PC-3 (cell line): ENCODE measurements at regions not wholly inside any gene's neighbourhood (a gene's known extent, or its start where the extent isn't known, plus 50 kb on each side); places are given as distances from the start of the nearest gene placed in this dataset.

ENCODE experiments used
- ATAC-seq: fragments of 200-7000 bp; cut with Tn5 transposase; 2 replicates; pipeline ENCODE4 v1.9.1; 2020; ENCODE audit warnings: mild to moderate bottlenecking, moderate library complexity
- BruUV-seq: library from RNA; stranded (reverse); fragments of 400-500 nt; replicated peaks from 2 replicates; lab custom pipeline; 2021; lab: Mats Ljungman, UMichigan
- CTCF ChIA-PET: fragments of 300-600 bp; sonication (Branson Sonifier 250); formaldehyde crosslinking; loops from one replicate; lab custom pipeline; 2022; ENCODE audit warnings: antibody characterized with exemption; lab: Charles Lee
- POLR2A ChIA-PET: fragments of 300-600 bp; sonication (Branson Sonifier 250); formaldehyde crosslinking; loops from one replicate; lab custom pipeline; 2022; ENCODE audit warnings: antibody characterized with exemption; ENCODE audit not compliant: unreplicated experiment; lab: Charles Lee
- DNase-seq: peaks from one replicate; pipeline ENCODE4 v3.0.0-alpha.2; 2015
- H2AFZ ChIP-seq: fragments of 300-600 bp; sonication (generic); 2 replicates; pipeline ENCODE4 v1.6.0; 2016; ENCODE audit warnings: antibody characterized with exemption, low read length
- H3F3A ChIP-seq: fragments of 300-600 bp; sonication (generic); one replicate; pipeline ENCODE4 v1.6.0; 2017; ENCODE audit warnings: antibody characterized with exemption, low read length, control low read depth, mild to moderate bottlenecking; ENCODE audit not compliant: unreplicated experiment
- H3K27ac ChIP-seq: fragments of 300-600 bp; sonication (generic); 2 replicates; pipeline ENCODE4 v1.5.1; 2016; ENCODE audit warnings: mild to moderate bottlenecking, low read length
- H3K27me3 ChIP-seq: fragments of 300-600 bp; sonication (generic); 2 replicates; pipeline ENCODE4 v1.6.1; 2016; ENCODE audit warnings: low read length, mixed read lengths
- H3K36me3 ChIP-seq: fragments of 300-600 bp; sonication (generic); 2 replicates; pipeline ENCODE4 v1.6.1; 2016; ENCODE audit warnings: low read depth, mixed run types, low read length, mixed read lengths
- H3K4me1 ChIP-seq: fragments of 300-600 bp; sonication (generic); 2 replicates; pipeline ENCODE4 v1.5.1; 2016; ENCODE audit warnings: low read length; ENCODE audit not compliant: insufficient read depth
- H3K4me2 ChIP-seq: fragments of 300-600 bp; sonication (generic); 2 replicates; pipeline ENCODE4 v1.6.0; 2016; ENCODE audit warnings: low read length
- H3K4me3 ChIP-seq: fragments of 300-600 bp; sonication (generic); 2 replicates; pipeline ENCODE4 v1.5.1; 2016; ENCODE audit warnings: mild to moderate bottlenecking, low read length, mixed read lengths
- H3K79me2 ChIP-seq: fragments of 300-600 bp; sonication (generic); 2 replicates; pipeline ENCODE4 v1.6.1; 2017; ENCODE audit warnings: low read length, mixed read lengths
- H3K9ac ChIP-seq: fragments of 300-600 bp; sonication (generic); 2 replicates; pipeline ENCODE4 v1.6.0; 2016; ENCODE audit warnings: mild to moderate bottlenecking, low read length
- H3K9me2 ChIP-seq: fragments of 300-600 bp; sonication (generic); replicated peaks from 2 replicates; pipeline ENCODE4 v1.6.1; 2016; ENCODE audit warnings: mixed run types, low read length, mixed read lengths
- H3K9me3 ChIP-seq: fragments of 300-600 bp; sonication (generic); 2 replicates; pipeline ENCODE4 v1.6.1; 2016; ENCODE audit warnings: low read length, mixed read lengths
- H4K20me1 ChIP-seq: fragments of 300-600 bp; sonication (generic); 2 replicates; pipeline ENCODE4 v1.6.1; 2016; ENCODE audit warnings: low read length, mixed read lengths
- EZH2 ChIP-seq: fragments of 300-600 bp; sonication (generic); IDR thresholded peaks from one replicate; pipeline ENCODE4 v1.6.1; 2017; ENCODE audit warnings: antibody characterized with exemption, mild to moderate bottlenecking, low read length; ENCODE audit not compliant: unreplicated experiment
- EZH2phosphoT487 ChIP-seq: fragments of 300-600 bp; sonication (generic); IDR thresholded peaks from 2 replicates; pipeline ENCODE4 v1.6.1; 2018; ENCODE audit warnings: mild to moderate bottlenecking, antibody characterized with exemption, low read length, borderline replicate concordance
- intact Hi-C: fragments of 100-400 bp; cut with micrococcal nuclease; formaldehyde crosslinking; loops from 2 replicates; pipeline ENCODE4 v1.9.0; 2023
- TF ChIP-seq, protein P1 (sequence below): fragments of 300-600 bp; sonication (generic); conservative IDR thresholded peaks from 2 replicates; pipeline ENCODE4 v1.5.1; 2017; ENCODE audit warnings: antibody characterized with exemption, low read depth, mild to moderate bottlenecking, low read length

DNA sequence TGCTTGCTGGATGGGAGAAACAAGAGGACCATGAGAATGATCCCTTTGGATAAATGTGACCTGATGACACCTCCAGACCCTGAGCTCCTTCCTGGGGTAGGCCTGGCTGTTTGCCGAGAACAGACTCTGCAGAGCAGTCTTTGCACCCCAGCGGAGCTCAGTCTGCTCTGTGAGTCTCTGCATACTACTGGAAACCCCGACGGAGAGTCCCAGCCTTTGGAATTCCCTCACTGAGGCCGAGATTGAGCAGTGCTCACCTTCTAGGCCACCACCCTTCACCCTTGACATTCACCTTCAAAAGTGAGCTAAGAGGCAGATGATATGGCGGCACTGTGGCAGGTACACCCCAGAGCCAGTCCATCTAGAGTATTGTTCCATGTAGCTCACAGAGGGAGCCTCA lies 172.2 kb upstream of the CDH13 start:
- H3K27ac ChIP-seq = no peak overlapping the region
- intact Hi-C loops = no loop called here
- CTCF ChIA-PET = no interaction called here

GRCh38 chr16:82454152-82454551 lies 172.6 kb upstream of the CDH13 start:
- Histone ChIP-seq H3K4me1 (no peaks in the 10 kb centered on the region), H2AFZ (no peak overlapping the region), H3K4me2 (no peak overlapping the region), H3F3A (no peaks in the 10 kb centered on the region), H3K27me3 (peaks cover 36% of the 10 kb centered on the region), H3K9me2 (no peaks in the 10 kb centered on the region), H3K9ac (no peak overlapping the region), H3K36me3 (no peaks in the 10 kb centered on the region), H4K20me1 (no peaks in the 10 kb centered on the region), H3K79me2 (no peaks in the 10 kb centered on the region), H3K27ac (no peak overlapping the region), H3K9me3 (no peaks in the 10 kb centered on the region), H3K4me3 (no peak overlapping the region)
- POLR2A ChIA-PET = no interaction called here
- DNase-seq (no peak), ATAC-seq (no peak)
- CTCF ChIA-PET = no interaction called here
- TF ChIP-seq EZH2phosphoT487 (no peak), EZH2 (no peak)
- TF ChIP-seq, protein P1, sequence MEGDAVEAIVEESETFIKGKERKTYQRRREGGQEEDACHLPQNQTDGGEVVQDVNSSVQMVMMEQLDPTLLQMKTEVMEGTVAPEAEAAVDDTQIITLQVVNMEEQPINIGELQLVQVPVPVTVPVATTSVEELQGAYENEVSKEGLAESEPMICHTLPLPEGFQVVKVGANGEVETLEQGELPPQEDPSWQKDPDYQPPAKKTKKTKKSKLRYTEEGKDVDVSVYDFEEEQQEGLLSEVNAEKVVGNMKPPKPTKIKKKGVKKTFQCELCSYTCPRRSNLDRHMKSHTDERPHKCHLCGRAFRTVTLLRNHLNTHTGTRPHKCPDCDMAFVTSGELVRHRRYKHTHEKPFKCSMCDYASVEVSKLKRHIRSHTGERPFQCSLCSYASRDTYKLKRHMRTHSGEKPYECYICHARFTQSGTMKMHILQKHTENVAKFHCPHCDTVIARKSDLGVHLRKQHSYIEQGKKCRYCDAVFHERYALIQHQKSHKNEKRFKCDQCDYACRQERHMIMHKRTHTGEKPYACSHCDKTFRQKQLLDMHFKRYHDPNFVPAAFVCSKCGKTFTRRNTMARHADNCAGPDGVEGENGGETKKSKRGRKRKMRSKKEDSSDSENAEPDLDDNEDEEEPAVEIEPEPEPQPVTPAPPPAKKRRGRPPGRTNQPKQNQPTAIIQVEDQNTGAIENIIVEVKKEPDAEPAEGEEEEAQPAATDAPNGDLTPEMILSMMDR = no peak
- intact Hi-C loops = no loop called here
- BruUV-seq = no TSS peak

More for the DNA sequence above, 172.2 kb upstream of the CDH13 start:
- no TSS peak for BruUV-seq
- Histone ChIP-seq H3K4me3 (no peak overlapping the region), H3K27me3 (peaks cover 36% of the 10 kb centered on the region), H3K79me2 (no peaks in the 10 kb centered on the region), H3K9ac (no peak overlapping the region), H3K4me1 (no peaks in the 10 kb centered on the region), H3F3A (no peaks in the 10 kb centered on the region), H3K9me2 (no peaks in the 10 kb centered on the region), H2AFZ (no peak overlapping the region), H3K4me2 (no peak overlapping the region), H3K36me3 (no peaks in the 10 kb centered on the region), H3K9me3 (no peaks in the 10 kb centered on the region), H4K20me1 (no peaks in the 10 kb centered on the region)
- no peak for DNase-seq
- ATAC-seq = no peak
- POLR2A ChIA-PET = no interaction called here
- TF ChIP-seq, protein P1 = no peak
- TF ChIP-seq EZH2 (no peak), EZH2phosphoT487 (no peak)

DNA sequence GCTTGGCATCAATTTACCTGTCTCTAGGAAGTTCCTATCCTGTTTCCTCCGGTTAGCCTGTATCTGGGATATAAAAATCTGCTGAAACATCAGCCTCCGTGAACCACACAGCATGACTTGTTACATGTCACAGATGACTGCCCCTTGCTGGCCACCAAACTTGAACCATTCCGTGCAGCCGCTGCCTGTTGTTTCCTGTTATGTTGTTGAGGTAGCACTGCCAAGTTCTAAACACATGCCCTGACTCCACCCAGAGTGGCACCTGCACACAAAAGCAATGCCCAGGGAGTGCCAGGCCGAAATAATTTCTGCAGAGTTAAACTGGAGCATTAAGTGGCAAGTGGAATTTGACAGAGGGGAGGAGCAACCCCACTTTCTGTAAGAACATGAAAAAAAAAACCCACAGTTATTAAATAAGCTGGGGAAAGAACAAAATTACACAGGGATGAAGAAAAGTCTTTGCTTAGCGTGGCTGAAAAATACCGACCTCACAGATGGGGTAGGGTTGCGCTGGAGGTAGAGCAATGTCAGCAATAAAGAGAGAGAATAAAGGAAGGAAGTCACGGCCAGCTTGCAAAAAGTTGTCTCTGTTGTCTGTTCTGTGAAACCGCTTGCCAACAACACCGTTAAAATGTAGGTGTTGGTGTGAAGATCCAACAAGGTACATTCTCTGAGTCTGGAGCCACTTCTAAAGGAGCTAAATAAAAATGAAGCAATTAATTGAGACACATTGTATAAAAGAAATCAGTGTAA lies 174.6 kb upstream of the CDH13 start:
- Histone ChIP-seq H3K36me3 (no peaks in the 10 kb centered on the region), H3K4me3 (no peak overlapping the region), H3K4me2 (no peak overlapping the region), H3K4me1 (no peaks in the 10 kb centered on the region), H3K9me2 (no peaks in the 10 kb centered on the region), H3K27ac (no peak overlapping the region), H3F3A (no peaks in the 10 kb centered on the region), H3K9me3 (no peaks in the 10 kb centered on the region), H2AFZ (no peak overlapping the region), H3K9ac (no peak overlapping the region), H3K79me2 (no peaks in the 10 kb centered on the region), H4K20me1 (no peaks in the 10 kb centered on the region), H3K27me3 (peaks cover 36% of the 10 kb centered on the region)
- TF ChIP-seq EZH2phosphoT487 = no peak
- TF ChIP-seq EZH2 = no peak
- TF ChIP-seq, protein P1 = no peak
- CTCF ChIA-PET = no interaction called here
- BruUV-seq = no TSS peak
- no peak for ATAC-seq
- intact Hi-C loops = no loop called here
- POLR2A ChIA-PET = no interaction called here
- no peak for DNase-seq
